ENCODE measurements at regions not wholly inside any gene's neighbourhood (a gene's known extent, or its start where the extent isn't known, plus 50 kb on each side); places are given as distances from the start of the nearest gene placed in this dataset.

DNA sequence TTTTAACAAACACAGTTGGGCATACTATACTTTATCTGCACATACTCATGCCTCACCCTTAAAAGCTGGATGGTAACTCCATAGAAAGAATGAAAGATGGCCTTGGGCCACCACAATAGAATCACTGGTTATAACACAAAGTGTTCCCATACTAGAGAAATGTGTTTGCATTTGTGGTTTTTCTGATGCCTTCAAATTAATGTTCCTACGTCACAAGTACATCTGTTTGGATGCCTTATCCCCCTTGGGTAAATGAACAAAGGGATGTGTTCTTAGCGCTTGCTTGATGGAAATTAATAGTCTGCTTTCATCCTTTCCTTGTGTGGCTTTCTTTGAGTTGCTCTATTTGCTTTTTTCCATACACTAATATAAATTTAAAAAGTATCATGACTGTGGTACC, 291.1 kb upstream of the PDE4D start:
- TF ChIP-seq CTCF (IDR thresholded peaks at IDR 0.05; ENCODE audit: extremely low read depth in 1 of 2, insufficient read depth in 1 of 2, low read depth in 1 of 2, low read length in 2 of 2), result no peak
- TF ChIP-seq POLR2A (IDR thresholded peaks at IDR 0.05; ENCODE audit: low read depth, low read length), result no peak
- TF ChIP-seq EZH2 (IDR thresholded peaks at IDR 0.05; ENCODE audit: borderline replicate concordance, low read depth, low read length, severe bottlenecking), result no peak
- no peak for TF ChIP-seq FOS (IDR thresholded peaks at IDR 0.05; ENCODE audit: borderline replicate concordance, insufficient read depth, low read length)
- TF ChIP-seq POLR2AphosphoS5 (IDR thresholded peaks at IDR 0.05; ENCODE audit: insufficient read depth, low read depth, low read length), result no peak
- TF ChIP-seq, protein P1, sequence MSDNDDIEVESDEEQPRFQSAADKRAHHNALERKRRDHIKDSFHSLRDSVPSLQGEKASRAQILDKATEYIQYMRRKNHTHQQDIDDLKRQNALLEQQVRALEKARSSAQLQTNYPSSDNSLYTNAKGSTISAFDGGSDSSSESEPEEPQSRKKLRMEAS (IDR thresholded peaks at IDR 0.05; ENCODE audit: insufficient read depth, insufficient read length), result no peak
- TF ChIP-seq JUN (IDR thresholded peaks at IDR 0.05; ENCODE audit: borderline replicate concordance, insufficient read depth, insufficient read length, low read depth), result no peak
- TF ChIP-seq MYC (IDR thresholded peaks at IDR 0.05; ENCODE audit: low read depth, low read length), result no peak
- no peak for TF ChIP-seq GATA2 (IDR thresholded peaks at IDR 0.05; ENCODE audit: insufficient read depth, insufficient read length, low read depth, low read length)

All from endothelial cell of umbilical vein (primary cell).